Vagina (tissue), 2 donors: ENCODE measurements at regions not wholly inside any gene's neighbourhood (a gene's known extent, or its start where the extent isn't known, plus 50 kb on each side); places are given as distances from the start of the nearest gene placed in this dataset.

Source experiments
- CTCF ChIP-seq, 3 experiments: fragments of 450-650 bp in 2 of 3; fragments of 200-600 bp in 1 of 3; sonication (generic) in 1 of 3; IDR thresholded peaks; one replicate each; pipeline ENCODE4 v1.5.1; 2017 to 2019; ENCODE audit warnings: antibody characterized with exemption in 3 of 3, mild to moderate bottlenecking in 2 of 3, moderate library complexity in 2 of 3
- POLR2A ChIP-seq, 2 donors: fragments of 450-650 bp; IDR thresholded peaks; one replicate each; pipeline ENCODE4 v1.6.1; 2017; ENCODE audit warnings: antibody characterized with exemption in 2 of 2, mild to moderate bottlenecking in 2 of 2, moderate library complexity in 2 of 2
- POLR2AphosphoS5 ChIP-seq, 2 donors: sonication (generic); formaldehyde crosslinking; IDR thresholded peaks; one replicate each; pipeline ENCODE4 v1.9.0; 2017; ENCODE audit warnings: antibody characterized with exemption in 2 of 2, mild to moderate bottlenecking in 2 of 2, low read depth in 1 of 2; ENCODE audit not compliant: insufficient read depth in 1 of 2

GRCh38 chr17:36869441-36869840, 67.8 kb upstream of the LHX1 start:
- TF ChIP-seq POLR2AphosphoS5 (IDR thresholded peaks at IDR 0.05; ENCODE audit: insufficient read depth in 1 of 2, low read depth in 1 of 2) (no peak), CTCF (IDR thresholded peaks at IDR 0.05) (no peak), POLR2A (IDR thresholded peaks at IDR 0.05) (no peak)
